DOHH2 (cell line): ENCODE measurements at regions not wholly inside any gene's neighbourhood (a gene's known extent, or its start where the extent isn't known, plus 50 kb on each side); places are given as distances from the start of the nearest gene placed in this dataset.

ENCODE experiments used
- EZH2phosphoT487 ChIP-seq: fragments of 200-600 bp; sonication (generic); IDR thresholded peaks from 2 replicates; pipeline ENCODE4 v1.6.1; 2017; ENCODE audit warnings: borderline replicate concordance, mild to moderate bottlenecking, antibody characterized with exemption, low read length, moderate library complexity, mixed read lengths
- TF ChIP-seq, protein P1 (sequence below): fragments of 200-600 bp; sonication (generic); IDR thresholded peaks from one replicate; pipeline ENCODE4 v1.5.1; 2014; ENCODE audit warnings: antibody characterized with exemption, mild to moderate bottlenecking, low read depth, low read length; ENCODE audit not compliant: poor library complexity, severe bottlenecking

DNA sequence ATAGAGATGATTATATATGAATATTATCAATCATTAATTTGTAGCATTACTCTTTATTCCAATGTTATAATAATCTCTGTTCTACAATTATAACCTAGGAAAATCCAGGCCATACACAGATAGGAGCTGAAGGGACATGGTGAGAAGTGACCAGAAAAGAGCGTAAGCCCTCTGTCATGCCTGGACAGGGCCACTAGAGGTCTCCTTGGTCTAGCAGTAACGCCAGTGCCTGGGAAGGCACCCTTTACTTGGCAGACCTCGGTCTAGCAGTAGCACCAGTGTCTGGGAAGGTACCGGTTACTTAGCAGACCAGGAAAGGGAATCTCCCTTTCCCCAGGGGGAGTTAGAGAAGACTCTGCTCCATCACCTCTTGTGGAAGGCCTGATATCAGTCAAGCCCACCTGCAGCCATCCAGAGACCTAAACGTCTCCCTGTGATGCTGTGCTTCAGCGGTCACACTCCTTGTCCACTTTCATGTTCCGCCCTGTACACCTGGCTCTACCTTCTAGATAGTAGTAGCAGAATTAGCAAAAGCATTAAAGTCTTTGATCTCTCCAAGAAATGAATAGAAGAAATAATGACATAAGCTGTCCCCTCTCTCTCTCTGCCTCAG, 447.5 kb upstream of the FSIP2 start:
- TF ChIP-seq, protein P1, sequence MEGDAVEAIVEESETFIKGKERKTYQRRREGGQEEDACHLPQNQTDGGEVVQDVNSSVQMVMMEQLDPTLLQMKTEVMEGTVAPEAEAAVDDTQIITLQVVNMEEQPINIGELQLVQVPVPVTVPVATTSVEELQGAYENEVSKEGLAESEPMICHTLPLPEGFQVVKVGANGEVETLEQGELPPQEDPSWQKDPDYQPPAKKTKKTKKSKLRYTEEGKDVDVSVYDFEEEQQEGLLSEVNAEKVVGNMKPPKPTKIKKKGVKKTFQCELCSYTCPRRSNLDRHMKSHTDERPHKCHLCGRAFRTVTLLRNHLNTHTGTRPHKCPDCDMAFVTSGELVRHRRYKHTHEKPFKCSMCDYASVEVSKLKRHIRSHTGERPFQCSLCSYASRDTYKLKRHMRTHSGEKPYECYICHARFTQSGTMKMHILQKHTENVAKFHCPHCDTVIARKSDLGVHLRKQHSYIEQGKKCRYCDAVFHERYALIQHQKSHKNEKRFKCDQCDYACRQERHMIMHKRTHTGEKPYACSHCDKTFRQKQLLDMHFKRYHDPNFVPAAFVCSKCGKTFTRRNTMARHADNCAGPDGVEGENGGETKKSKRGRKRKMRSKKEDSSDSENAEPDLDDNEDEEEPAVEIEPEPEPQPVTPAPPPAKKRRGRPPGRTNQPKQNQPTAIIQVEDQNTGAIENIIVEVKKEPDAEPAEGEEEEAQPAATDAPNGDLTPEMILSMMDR = peak; percentile 53
- TF ChIP-seq EZH2phosphoT487 = no peak
